ENCODE measurements at regions not wholly inside any gene's neighbourhood (a gene's known extent, or its start where the extent isn't known, plus 50 kb on each side); places are given as distances from the start of the nearest gene placed in this dataset.

DNA sequence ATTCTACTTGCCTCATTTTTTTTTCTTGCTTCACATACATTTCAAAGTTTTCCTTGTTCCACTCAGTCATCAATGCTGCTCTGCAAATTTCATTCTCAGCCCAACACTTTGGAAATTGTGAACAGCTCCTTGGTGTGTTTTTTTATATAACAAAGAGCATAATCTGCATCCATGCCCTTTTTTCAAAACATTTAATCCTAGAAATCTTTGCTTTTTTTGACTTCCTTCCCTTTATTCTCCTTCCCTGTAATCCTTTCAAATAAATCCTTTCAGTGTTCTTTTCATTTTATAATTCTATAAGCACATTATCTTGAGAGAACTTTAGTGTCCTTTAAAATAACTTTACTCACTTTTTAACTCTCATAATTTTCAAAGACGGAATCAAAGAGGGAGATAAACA is 1150.8 kb downstream of the SI start:
- FAIRE-seq: no peak

DNA sequence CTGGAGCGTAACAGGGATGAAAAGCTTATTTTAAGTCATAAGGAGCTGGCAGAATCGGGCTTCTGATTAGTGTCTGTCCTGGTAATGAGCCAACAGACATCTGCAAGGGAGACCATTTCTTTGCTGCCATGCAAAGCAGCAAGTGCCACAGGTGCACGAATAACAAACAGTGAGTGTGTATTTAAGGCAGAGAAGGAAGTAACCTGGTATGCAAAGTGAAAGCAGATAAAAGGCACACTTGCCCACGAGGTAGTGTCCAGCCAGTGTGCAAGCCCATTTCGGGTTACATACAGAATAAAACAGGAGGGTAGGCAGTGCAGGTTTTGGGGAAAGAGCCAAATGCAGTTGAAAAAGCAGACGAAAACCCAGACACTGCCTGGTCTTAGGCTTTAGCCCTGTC is 1153.7 kb downstream of the SI start:
- FAIRE-seq: no peak

DNA sequence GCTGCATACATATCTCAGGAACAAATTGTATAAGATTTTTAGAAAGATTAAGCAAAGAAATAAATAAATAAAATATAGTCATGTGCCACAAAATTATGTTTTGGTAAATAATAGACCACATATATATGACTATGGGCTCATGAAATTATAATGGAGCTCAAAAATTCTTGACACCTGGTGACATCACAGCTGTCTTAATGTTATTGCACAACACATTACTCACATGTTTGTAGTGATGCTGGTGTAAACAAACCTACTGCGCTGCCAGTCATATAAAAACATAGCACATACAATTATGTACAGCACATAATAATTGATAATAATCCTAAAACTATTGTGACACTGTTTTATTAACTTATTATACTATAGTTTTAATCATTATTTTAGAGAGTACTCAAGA is 1159.1 kb downstream of the SI start:
- FAIRE-seq: no peak

DNA sequence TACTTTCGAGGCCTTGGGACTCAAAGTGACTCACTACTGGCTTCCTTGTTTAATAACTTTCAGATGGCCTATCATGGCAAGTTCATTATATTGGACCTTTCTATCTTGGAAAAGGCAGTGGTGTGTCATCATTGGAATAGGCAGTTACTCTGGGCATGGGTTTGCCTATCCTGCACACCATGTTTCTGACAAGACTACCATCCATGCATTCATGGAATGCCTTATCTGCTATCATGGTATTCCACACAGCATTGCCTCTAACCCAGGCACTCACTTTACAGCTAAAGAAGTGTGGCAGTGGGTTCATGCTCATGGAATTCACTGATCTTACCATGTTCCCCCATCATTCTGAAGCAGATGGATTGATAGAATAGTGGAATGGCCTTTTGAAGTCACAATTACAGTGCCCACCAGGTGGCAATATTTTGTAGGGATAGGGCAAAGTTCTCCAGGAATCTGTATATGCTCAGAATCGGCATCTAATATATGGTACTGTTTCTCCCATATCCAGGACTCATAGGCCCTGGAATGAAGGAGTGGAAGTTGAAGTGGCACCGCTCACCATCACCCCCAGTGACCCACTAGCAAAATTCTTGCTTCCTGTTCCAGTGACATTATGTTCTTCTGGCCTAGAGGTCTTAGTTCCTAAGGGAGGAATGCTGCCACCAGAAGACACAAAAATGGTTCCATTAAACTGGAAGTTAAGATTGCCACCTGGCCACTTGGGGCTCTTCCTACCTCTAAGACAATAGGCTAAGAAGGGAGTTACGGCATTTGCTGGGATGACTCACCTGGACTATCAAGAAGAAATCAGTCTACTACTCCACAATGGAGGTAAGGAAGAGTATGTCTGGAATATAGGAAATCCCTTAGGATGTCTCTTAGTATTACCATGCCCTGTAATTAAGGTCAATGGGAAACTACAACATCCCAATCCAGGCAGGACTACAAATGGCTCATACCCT is 1161.4 kb downstream of the SI start:
- no peak for FAIRE-seq

DNA sequence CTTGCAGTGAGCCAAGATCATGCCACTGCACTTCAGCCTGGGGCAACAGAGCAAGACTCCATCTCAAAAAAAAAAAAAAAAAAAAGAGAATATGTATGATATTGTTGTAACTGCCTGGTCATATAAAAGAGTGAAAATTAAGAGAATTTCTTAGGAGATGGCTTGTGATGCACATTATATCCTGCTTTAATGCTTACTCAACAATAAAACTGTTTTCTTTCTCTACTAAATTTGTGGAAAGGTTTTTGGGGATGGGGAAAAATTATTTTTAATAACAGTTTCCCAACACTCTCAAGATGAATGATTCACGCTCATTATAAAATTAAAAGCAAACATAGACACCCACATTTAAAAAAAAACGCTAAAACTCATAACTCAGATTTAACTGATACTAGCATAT is 1163.0 kb downstream of the SI start:
- no peak for FAIRE-seq

DNA sequence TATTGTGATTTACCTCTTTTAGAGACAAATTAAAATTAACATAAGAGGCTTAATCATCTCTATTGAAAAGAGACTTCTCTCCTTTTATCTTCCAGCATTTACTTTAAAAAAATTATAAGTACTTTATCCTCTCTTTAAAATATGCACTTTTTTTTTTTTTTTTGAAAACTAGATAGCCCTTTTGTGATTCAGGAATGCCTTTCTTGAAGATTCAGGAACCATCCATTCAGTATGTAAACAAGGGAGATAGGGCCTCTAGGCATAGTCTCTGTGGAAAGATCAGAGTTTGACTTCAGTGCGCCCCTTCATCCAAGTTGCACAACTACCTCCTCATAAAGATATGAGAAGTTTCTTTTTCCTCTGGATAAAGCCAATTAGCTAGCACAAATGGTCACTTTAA is 1163.7 kb downstream of the SI start:
- FAIRE-seq: no peak

DNA sequence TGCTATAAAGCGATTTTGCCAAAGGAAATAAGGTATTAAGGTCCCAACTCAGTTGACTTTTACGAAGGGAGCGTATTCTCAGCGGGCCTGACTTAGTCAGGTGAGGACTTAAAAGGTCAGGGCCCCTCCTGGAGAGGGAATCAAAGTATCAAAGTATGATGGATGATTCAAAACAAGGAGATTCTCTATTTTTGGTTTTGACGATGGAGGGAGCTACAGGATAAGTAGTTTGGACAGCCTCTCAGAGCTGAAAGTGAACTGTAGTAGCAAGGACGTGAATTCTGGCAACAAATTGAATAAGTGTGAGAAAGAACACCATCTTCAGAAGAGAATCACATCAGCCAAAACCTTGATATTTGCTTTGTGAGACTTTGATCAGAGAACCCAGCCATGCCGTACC is 1186.5 kb downstream of the SI start:
- FAIRE-seq: no peak

DNA sequence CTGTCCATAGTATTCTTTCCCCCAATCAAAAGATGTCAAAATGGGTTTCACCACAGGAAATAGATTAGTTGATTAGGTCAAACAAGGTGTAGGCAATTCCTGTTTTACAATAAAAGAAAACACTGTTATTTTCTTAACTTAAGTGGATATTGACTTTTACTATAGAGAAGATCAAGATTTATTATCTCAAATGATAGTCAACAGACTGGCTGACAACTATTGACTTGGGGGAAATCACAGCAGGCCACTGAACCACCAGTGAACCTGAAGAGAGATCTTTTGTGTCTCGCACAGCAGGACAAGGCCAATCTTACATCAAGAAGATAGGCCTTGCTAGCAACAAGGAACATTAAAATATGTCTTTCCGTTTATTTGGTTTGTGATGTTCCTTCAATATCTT is 1187.6 kb downstream of the SI start:
- no peak for FAIRE-seq

DNA sequence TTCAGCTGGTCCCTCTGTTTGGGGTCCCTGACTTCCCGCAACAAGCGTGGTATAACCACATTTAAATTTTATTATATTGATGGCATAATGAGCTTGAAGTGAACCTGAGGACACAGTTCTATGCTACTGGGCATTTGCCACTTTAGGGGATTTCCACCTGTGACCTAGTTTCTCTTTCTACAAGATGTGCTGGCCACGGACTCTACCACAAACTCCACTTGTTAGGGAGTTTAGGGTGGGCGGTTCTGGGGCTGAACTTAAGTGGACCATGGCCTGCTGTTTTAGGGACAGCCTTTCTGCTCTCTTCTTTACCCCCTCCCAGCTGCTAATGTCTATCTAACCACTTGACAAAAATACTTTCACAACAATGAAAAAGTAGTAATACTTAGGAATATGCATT is 1199.1 kb downstream of the SI start:
- no peak for FAIRE-seq

DNA sequence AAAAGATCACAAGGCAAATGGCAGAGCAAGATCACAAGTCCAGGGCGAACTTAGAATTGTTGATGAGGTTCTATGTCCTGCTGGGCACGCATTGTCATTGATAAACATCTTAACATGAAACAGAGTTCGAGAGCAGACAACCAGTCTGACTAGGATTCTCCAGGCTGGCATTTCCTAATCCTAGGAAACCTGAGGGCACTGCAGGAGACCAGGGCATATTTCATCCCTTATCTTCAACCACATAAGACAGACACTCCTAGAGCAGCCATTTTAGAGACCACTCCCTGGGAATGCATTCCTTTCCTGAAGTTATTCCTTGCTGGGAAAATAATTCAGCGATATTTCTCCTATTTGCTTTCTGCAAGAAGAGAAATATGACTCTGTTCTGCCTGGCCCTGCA is 1199.9 kb downstream of the SI start:
- FAIRE-seq: no peak

DNA sequence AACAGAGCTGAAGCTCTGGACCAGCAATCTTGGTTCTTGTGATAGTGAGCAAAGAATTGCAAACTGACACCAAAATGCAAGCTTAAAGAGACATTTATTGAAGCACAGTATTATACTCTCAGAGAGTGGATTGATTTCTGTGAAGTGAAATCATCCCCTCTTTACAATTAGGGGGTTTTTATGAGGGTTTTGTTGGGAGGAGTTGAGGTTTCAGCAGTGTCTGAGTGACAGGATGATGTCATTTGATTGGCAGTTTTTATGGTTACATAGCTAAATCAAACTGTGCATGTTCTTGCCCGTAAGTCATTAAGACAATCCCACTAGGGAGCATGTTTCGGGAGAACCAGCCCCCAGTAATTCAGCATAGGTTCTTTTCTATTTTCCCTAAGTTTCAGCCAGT is 1200.5 kb downstream of the SI start:
- no peak for FAIRE-seq

DNA sequence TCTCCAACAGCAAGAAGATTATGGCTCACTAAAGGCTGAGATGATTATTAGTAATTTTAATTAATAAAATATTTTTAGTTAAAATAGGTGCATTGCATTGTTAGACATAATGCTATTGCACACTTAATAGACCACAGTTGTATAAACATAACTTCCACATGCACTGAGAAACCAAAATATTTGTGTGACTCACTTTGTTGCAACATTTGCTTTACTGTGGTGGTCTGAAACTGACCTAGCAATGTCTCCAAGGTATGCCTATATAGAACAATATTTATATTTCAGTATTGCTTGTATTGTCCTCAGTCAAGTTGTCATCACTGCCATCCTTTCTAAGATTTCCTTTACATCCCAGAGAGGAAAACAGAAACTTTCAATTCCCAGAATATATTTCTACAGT is 1215.2 kb downstream of the SI start:
- FAIRE-seq: no peak

DNA sequence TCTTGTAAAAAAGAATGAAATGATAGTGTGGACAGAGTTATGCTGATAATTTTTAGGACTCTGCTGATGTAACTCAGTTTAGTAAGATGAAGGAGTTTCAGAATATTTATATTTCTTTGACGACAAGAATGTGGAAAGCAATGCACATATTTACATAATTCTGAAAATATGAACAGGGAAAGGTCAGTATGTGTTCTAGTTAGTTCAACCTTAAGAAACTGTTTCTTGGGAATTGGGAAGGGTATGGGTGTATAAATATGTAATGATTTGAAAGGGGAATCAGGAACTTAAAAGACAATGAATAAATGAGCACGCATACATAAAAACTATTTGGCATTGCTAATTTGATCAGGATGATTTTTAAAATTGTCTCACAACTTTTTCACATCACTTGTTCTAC is 1226.1 kb downstream of the SI start:
- no peak for FAIRE-seq

DNA sequence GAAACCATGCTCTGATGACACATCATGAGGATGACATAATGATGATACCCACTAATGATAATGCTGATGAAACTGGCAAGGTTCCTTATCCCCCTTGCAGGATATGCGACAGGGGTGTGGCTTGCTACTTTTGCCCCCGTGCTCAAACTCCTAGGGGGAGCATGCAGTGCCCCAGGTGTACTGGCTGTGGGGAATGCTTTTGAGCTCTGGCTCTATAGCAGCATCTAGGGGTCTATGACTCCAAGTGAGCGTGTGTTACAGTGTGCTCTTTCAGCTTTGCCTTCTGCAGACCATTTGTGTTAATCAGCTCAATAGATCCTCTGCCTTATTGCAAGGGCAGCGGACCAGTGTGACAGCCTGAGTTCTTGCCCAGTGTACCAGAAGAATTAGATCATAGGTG is 1239.5 kb downstream of the SI start:
- FAIRE-seq: no peak

DNA sequence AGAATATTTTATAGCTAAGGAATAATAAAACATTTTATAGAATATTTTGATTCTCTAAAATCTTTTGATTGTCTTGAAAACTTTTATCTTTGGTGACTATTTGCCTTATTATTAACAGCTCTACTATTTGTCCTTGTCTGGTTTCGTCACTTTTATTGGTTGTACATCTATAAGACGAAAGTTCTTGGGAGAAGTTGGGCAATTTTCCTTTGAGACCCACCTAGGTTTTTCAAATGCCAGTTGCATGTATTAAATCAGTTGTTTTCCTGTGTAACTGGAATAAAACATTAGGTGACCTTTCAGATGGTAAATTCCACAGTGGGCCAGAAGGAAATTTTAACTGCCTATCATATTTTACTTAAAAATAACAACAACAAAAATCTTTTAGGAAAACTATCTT is 1245.7 kb downstream of the SI start:
- FAIRE-seq: no peak

DNA sequence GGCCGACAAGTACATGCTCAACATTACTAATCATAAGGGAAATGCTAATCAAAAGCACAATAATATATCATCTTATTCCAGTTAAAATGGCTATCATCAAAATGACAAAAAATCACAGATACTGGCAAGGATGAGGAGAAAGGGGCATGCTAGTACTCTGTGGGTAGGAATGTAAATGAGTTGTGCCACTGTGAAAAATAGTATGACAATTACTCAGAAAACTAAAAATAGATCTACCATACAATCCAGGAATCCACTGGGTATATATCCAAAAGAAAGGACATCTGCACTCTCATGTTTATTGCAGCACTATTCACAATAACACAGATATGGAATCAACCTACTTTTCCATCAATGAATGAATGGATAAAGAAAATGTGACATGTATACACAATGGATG is 1256.5 kb downstream of the SI start:
- no peak for FAIRE-seq

DNA sequence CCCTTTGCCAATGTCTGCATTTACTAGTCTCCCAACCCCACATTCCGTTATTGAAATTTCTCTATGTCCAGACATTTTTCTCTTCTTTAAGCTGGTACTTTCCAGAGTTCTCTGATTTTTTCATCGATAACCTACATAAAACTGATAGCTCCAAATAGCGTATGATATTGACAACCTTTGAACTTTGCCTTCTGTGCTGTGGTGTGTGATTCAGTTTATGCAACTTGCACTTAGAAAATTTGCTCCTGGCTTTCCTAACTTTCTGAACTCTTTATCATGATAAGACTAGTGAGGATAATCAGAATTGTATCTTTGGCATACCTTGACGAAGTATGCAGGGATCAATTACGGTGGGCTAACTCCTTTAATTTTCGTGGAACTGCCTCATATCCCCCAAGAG is 1261.3 kb downstream of the SI start:
- FAIRE-seq: no peak

DNA sequence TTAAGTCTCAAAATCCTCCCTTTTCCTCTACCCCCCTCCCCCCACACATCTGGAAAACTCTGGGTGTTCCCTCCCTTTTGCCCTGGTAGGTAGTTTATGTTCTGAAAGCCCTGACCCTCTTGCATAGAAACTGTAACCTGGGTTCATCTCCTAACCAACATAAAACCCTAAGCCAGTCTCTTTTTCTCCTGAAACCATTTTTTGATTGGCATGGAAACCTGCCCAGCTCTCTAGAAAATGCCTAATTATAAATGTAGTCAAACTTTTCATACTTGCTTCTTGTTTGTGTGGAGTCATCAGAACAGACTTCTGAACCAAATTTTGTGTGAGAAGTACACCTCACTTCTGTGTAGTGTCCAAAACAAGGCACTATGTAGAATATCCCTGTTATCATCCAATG is 1264.4 kb downstream of the SI start:
- FAIRE-seq: no peak

DNA sequence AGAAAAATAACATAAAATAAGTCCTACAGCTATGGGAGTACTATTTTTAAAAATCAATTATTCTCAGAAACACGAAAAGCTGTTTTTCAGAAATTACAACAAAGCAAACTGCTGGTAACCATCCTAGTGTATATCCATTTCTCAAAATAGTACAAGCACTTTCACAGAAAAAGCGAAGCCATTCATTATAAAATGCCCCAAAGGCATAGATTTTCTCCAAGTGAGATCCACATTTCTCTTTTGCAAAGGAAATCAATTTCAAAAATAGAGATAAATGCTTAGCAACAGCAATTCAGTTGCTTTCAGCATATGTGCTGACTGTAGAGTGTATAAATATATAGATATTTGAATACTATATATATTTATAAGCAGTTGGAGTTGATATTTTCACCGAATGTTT is 1266.3 kb downstream of the SI start:
- no peak for FAIRE-seq

DNA sequence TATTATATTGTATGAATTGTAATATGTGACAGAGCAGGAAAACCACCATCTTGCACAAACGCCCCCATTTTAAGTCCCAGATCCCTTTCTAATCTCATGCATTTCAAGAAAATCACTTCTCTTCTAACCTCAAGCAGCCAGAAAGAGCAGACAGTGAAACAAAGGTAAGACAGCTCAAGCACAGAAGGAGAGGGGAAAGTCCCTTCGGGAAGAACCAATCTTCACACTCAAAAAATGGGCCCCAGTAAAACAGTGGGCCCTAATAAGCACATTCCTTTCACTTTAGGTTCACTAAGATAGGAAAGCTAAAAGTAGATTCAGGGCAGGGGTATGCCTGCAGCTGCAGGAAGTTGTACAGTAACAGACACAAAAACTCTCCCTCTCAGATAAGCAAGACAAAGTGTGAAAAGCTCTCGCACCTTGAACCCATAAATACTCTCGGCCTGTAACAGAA is 1268.7 kb downstream of the SI start:
- no peak for FAIRE-seq

DNA sequence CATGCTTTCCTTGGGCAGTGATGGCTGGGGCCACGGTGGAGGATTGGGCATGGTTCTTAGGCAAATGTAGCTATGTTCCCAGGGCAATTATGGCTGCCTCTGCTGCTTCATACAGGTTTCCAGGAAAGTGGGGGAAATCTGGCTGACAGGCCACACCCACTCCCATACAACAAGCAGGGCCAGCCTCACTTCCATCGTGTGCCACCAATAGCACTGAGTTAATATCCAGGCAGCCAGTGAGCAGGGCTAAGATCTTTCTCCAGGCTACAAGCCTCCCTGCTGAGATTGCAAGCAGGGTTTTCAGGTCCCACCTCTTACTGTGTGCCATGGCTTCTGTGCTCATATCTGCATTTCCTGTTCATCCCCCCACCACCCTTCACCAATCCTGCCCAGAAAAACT is 1291.9 kb downstream of the SI start:
- no peak for FAIRE-seq

DNA sequence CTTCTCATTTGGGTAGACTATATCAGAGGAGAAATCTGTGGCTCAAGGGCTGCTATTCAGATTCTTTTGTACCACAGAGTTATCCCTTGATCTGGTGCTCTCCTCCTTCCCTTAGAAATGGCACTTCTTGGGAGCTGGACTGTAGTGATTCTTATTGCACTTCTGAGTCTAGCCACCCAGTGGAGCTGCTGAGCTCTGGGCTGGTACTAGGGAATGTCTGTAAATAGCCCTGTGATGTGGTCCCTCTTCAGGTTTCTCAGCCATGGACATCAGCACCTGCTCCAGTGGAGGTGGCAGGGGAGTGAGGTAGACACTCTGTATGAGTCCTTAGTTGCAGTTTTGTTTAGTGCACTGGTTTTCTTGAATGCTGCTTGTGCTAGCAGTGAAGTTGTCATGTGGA is 1292.6 kb downstream of the SI start:
- FAIRE-seq: no peak

DNA sequence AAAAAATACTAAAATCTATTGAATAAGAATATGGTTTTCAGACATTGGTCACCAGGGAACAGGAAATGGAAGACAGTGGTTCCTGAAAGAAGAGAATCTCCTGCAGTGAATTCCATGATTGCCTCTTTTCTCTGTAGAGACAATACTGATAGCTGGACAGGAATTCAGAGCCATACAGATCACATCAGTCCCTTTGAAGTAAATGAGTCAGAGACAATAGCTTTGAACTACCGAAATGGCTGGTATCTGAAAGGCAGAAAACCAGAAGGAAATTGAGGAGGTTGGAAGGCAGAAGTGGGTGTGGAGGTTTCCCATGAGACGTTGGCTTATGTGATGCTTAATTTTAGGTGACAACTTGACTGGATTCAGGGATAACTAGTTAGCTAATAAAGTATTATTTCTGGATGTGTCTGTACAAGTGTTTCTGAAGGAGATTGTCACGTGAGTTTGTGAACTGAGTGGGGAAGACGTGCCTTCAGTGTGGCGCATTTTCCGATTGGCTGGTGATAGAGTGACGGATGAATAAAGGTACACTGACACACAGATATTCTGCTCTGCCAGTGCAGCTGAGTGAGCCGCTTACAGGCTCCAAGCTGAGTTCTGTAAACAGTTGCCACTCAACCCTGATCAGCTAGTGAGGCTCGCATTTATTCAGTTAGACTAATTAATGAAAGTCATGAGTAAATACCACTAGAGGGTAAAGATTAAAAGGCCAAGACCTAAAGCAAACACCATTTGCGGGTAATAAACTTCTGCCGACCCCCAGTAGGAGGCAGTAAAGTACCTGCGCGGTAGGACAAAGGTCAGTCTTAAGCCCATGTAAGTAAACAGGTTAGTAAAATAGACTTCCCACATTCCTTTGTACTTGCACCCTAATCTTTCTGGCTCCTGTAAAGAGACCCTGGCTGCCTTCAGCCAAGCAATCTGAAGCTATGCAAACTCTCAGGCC is 1298.6 kb downstream of the SI start:
- no peak for FAIRE-seq

DNA sequence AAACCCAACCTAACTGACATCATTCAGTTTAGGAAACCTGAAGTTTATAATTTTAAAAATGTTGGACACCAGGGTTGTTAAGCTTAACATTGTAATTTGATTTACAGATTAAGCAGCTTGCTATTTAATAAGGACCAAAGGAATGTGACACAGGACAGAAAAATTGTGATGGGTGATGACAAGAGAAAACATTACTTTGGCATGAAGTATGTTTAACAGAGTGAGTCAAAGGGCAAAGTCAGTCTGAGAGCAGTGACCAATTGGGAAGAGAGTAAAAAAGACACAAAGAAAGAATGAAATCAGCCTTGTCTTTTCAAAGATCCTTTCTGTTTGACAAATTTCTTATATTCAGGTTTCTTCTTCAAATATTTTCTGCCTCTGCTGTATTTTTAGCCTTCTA is 1301.6 kb downstream of the SI start:
- FAIRE-seq: no peak

Measured in islet of Langerhans (tissue), 1 donor.